ENCODE measurements at regions not wholly inside any gene's neighbourhood (a gene's known extent, or its start where the extent isn't known, plus 50 kb on each side); places are given as distances from the start of the nearest gene placed in this dataset.
A peak's percentile ranks its signal among the peaks of the same experiment; 100 is the strongest.
"Not testable (repeated sequence)": the region's sequence is repeated elsewhere in the genome, so short reads cannot be mapped to it uniquely, and the experiment has no call there.

GRCh38 chr12:74685385-74685784, 147.8 kb downstream of the ATXN7L3B start:
- no peak for DNase-seq

GRCh38 chr12:74689071-74689655, 151.5 kb downstream of the ATXN7L3B start:
- DNase-seq: peak; percentile 20 to 60 (median 38)

- DNase-seq: no peak
Measured at GRCh38 chr12:74689929-74690328, 152.3 kb downstream of the ATXN7L3B start.

GRCh38 chr12:74719447-74719846, 181.8 kb downstream of the ATXN7L3B start:
- DNase-seq: no peak

- no peak for DNase-seq
Measured at GRCh38 chr12:74722709-74723108, 185.1 kb downstream of the ATXN7L3B start.

GRCh38 chr12:74725154-74725553, 187.5 kb downstream of the ATXN7L3B start:
- peak in 1 of 3 donors; percentile 20 for DNase-seq

- DNase-seq: no peak
Measured at GRCh38 chr12:74728006-74728405, 190.4 kb downstream of the ATXN7L3B start.

GRCh38 chr12:74732164-74732784, 194.6 kb downstream of the ATXN7L3B start:
- no peak for DNase-seq

GRCh38 chr12:74732826-74733225, 195.2 kb downstream of the ATXN7L3B start:
- DNase-seq: no peak

- no peak for DNase-seq
Measured at GRCh38 chr12:74741112-74741511, 203.5 kb downstream of the ATXN7L3B start.

- DNase-seq: peak in 2 of 3 donors; percentile 1 to 11
Measured at GRCh38 chr12:74747305-74747704, 209.7 kb downstream of the ATXN7L3B start.

- no peak for DNase-seq
Measured at GRCh38 chr12:74751441-74751840, 213.8 kb downstream of the ATXN7L3B start.

GRCh38 chr12:74752215-74752614, 214.6 kb downstream of the ATXN7L3B start:
- DNase-seq: no peak

- no peak for DNase-seq
Measured at GRCh38 chr12:74770552-74770951, 232.9 kb downstream of the ATXN7L3B start.

- no peak for DNase-seq
Measured at GRCh38 chr12:74775276-74775675, 237.6 kb downstream of the ATXN7L3B start.

GRCh38 chr12:74776378-74776777, 238.7 kb downstream of the ATXN7L3B start:
- no peak for DNase-seq

- peak in 1 of 3 donors; percentile 42 for DNase-seq
Measured at GRCh38 chr12:74780182-74780849, 242.7 kb downstream of the ATXN7L3B start.

GRCh38 chr12:74780850-74781241, 243.2 kb downstream of the ATXN7L3B start:
- DNase-seq: not testable (repeated sequence)

GRCh38 chr12:74781991-74782485, 244.4 kb downstream of the ATXN7L3B start:
- DNase-seq: no peak

GRCh38 chr12:74790931-74791330, 253.3 kb downstream of the ATXN7L3B start:
- DNase-seq: no peak

GRCh38 chr12:74791365-74791764, 253.7 kb downstream of the ATXN7L3B start:
- DNase-seq: peak in 2 of 3 donors; percentile 3 to 12

GRCh38 chr12:74794522-74794921, 256.9 kb downstream of the ATXN7L3B start:
- DNase-seq: no peak

- DNase-seq: no peak
Measured at GRCh38 chr12:74801625-74802024, 264.0 kb downstream of the ATXN7L3B start.
